Right lobe of liver (tissue), 6 donors: ENCODE measurements at regions not wholly inside any gene's neighbourhood (a gene's known extent, or its start where the extent isn't known, plus 50 kb on each side); places are given as distances from the start of the nearest gene placed in this dataset.

Source experiments
- ATAC-seq, 4 donors: fragments of 200-7000 bp; cut with Tn5 transposase; one replicate each; pipeline ENCODE4 v1.9.1; 2020; ENCODE audit warnings: mild to moderate bottlenecking in 4 of 4, moderate library complexity in 4 of 4
- DNase-seq, 3 donors: peaks; one replicate each; pipeline ENCODE4 v3.0.0-alpha.2; 2020
- H3K27ac ChIP-seq, 3 donors: fragments of 200-600 bp; one replicate each; pipeline ENCODE4 v1.8.0; 2022
- H3K27me3 ChIP-seq, 2 donors: fragments of 200-600 bp; one replicate each; pipeline ENCODE4 v1.8.0; 2022
- H3K36me3 ChIP-seq, 4 donors: fragments of 200-600 bp; sonication (generic) in 1 of 4; one replicate each; pipeline versions ENCODE4 v1.5.1 to v1.8.0; 2017 to 2022; ENCODE audit warnings: control low read depth in 1 of 4
- H3K4me1 ChIP-seq, 4 donors: fragments of 200-600 bp; sonication (generic) in 1 of 4; one replicate each; pipeline versions ENCODE4 v1.5.1 to v1.8.0; 2017 to 2022; ENCODE audit warnings: control low read depth in 1 of 4
- H3K4me3 ChIP-seq, 3 donors: fragments of 200-600 bp; one replicate each; pipeline ENCODE4 v1.8.0; 2022
- H3K9me3 ChIP-seq, 4 donors: fragments of 200-600 bp; sonication (generic) in 1 of 4; one replicate each; pipeline versions ENCODE4 v1.5.1 to v1.8.0; 2017 to 2022; ENCODE audit warnings: control low read depth in 1 of 4
- CTCF ChIP-seq, 4 donors: fragments of 200-600 bp in 3 of 4; fragments of 450-650 bp in 1 of 4; IDR thresholded peaks; one replicate each; pipeline versions ENCODE4 v1.5.1 to v1.8.0; 2016 to 2022; ENCODE audit warnings: antibody characterized with exemption in 4 of 4, mild to moderate bottlenecking in 2 of 4
- POLR2A ChIP-seq: fragments of 450-650 bp; IDR thresholded peaks from one replicate; pipeline ENCODE4 v1.6.1; 2017; ENCODE audit warnings: antibody characterized with exemption, mild to moderate bottlenecking
- WGBS: methylation state at CpG from one replicate; pipeline ENCODE4 v1.1.6; 2018; ENCODE audit warnings: low coverage, low lambda C conversion rate; ENCODE audit not compliant: insufficient coverage; ENCODE audit errors: missing lambda C conversion rate; 5-methylcytosine and 5-hydroxymethylcytosine counted together
- intact Hi-C, 2 donors: fragments of 100-400 bp; cut with DNase I; formaldehyde crosslinking; loops; one replicate each; pipeline versions ENCODE4 v1.11.2 to v1.14.1; 2022
- donor health status: DM: no; HTN: yes; CAD: no.
- donor health status: DM: no; HTN: no; CAD: no.
- donor health status: DM: no; HTN: no; CAD: no.
- donor health status: DM: no; HTN: yes; CAD: no.
- donor health status: DM: no; HTN: yes; CAD: no.

DNA sequence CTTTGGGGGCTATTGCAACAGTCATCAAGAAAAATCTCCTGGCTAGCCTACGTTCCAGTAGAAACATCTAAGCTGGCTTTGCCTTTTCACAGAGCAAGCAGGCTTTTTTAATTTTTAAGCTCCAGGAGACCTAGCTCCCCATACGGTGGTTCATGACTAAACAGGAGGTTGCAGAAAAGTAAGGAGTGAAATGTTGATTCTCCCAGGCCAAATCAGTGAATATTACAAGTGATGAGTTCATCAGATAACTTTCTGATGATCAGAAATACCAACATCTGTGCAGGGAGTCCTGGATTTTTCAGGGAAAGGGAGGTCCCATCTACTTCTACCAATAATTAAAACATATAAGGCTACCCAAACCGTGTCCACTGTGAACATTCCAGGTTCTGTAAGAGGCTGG, 477.3 kb upstream of the CELF2 start:
- WGBS, result 38% methylated on average over 3 of the region's 3 CpGs
- ATAC-seq (no peak), DNase-seq (no peak)
- no peaks in the 10 kb centered on the region for H3K4me1 ChIP-seq
- no peak overlapping the region for H3K4me3 ChIP-seq
- no peaks in the 10 kb centered on the region for H3K36me3 ChIP-seq
- H3K9me3 ChIP-seq, result no peaks in the 10 kb centered on the region
- H3K27ac ChIP-seq, result no peak overlapping the region
- intact Hi-C loops, result no loop called here
- TF ChIP-seq CTCF (IDR thresholded peaks at IDR 0.05), result no peak
- TF ChIP-seq POLR2A, result no peak
- H3K27me3 ChIP-seq, result no peaks in the 10 kb centered on the region

- Histone ChIP-seq H3K4me1 (no peaks in the 10 kb centered on the region), H3K36me3 (no peaks in the 10 kb centered on the region), H3K9me3 (no peaks in the 10 kb centered on the region), H3K4me3 (no peak overlapping the region), H3K27ac (no peak overlapping the region), H3K27me3 (no peaks in the 10 kb centered on the region)
- ATAC-seq (no peak), DNase-seq (no peak)
- intact Hi-C loops, result no loop called here
- TF ChIP-seq POLR2A (no peak), CTCF (IDR thresholded peaks at IDR 0.05) (no peak)
- 53% methylated on average over 1 of the region's 1 CpG for WGBS
Measured at GRCh38 chr10:10542477-10542876, 475.2 kb upstream of the CELF2 start.

DNA sequence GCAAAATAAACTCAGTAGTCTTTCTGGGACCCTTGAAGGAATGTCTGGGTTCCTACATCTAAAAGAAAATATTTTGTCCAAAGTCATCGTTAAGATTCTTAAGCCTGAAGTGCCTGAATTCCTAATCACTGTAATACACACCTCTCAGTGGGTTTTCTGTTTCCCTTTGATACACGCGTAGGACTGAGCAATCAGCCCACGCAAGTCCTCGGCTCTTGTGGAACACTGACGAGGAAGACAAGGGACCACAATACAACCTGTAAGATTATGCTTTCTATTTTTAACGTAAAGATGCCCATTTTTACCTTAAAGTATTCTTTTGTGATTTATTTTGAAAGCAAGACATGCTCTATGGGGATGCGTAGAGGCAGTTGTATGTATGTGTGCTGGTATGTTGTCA, 472.8 kb upstream of the CELF2 start:
- H3K4me3 ChIP-seq, result no peak overlapping the region
- H3K9me3 ChIP-seq, result no peaks in the 10 kb centered on the region
- no peak for ATAC-seq
- H3K4me1 ChIP-seq, result no peaks in the 10 kb centered on the region
- WGBS, result 79% methylated on average over 8 of the region's 8 CpGs
- no peaks in the 10 kb centered on the region for H3K36me3 ChIP-seq
- H3K27ac ChIP-seq, result no peak overlapping the region
- no peak for DNase-seq
- TF ChIP-seq CTCF (IDR thresholded peaks at IDR 0.05) (no peak), POLR2A (no peak)
- intact Hi-C loops, result no loop called here
- no peaks in the 10 kb centered on the region for H3K27me3 ChIP-seq

GRCh38 chr10:10545771-10546170, 471.9 kb upstream of the CELF2 start:
- DNase-seq (no peak), ATAC-seq (no peak)
- Histone ChIP-seq H3K9me3 (no peaks in the 10 kb centered on the region), H3K27me3 (no peaks in the 10 kb centered on the region), H3K4me3 (no peak overlapping the region), H3K36me3 (no peaks in the 10 kb centered on the region), H3K27ac (no peak overlapping the region), H3K4me1 (no peaks in the 10 kb centered on the region)
- intact Hi-C loops, result no loop called here
- TF ChIP-seq POLR2A, result no peak
- TF ChIP-seq CTCF (IDR thresholded peaks at IDR 0.05), result no peak
- 30% methylated on average over 5 of the region's 5 CpGs for WGBS

- no peak for DNase-seq
Measured at GRCh38 chr10:10551596-10552301, 465.9 kb upstream of the CELF2 start.

More at GRCh38 chr10:10551596-10552301, 465.9 kb upstream of the CELF2 start:
- Histone ChIP-seq H3K4me3 (no peak overlapping the region), H3K36me3 (no peaks in the 10 kb centered on the region), H3K9me3 (no peaks in the 10 kb centered on the region), H3K27me3 (no peaks in the 10 kb centered on the region), H3K27ac (no peak overlapping the region), H3K4me1 (no peaks in the 10 kb centered on the region)
- 35% methylated on average over 10 of the region's 10 CpGs for WGBS
- intact Hi-C loops, result no loop called here
- peak in 3 of 4 donors; percentile 17 to 88 (median 32) for ATAC-seq
- TF ChIP-seq CTCF (IDR thresholded peaks at IDR 0.05), result no peak
- TF ChIP-seq POLR2A, result no peak
